Immature natural killer cell (primary cell): ENCODE measurements at regions not wholly inside any gene's neighbourhood (a gene's known extent, or its start where the extent isn't known, plus 50 kb on each side); places are given as distances from the start of the nearest gene placed in this dataset.
"Not testable (repeated sequence)": the region's sequence is repeated elsewhere in the genome, so short reads cannot be mapped to it uniquely, and the experiment has no call there.

ENCODE experiments used
- DNase-seq, 3 donors: peaks; one replicate each; pipeline ENCODE4 v3.0.0; 2022; ENCODE audit warnings: mixed read lengths in 1 of 3
- H3K27ac Mint-ChIP-seq, 6 donors: one replicate each; pipeline ENCODE4 v1.8.0; 2020; ENCODE audit warnings: mixed read lengths in 6 of 6, mild to moderate bottlenecking in 5 of 6, inconsistent platforms in 4 of 6, moderate library complexity in 3 of 6
- H3K27me3 Mint-ChIP-seq, 3 donors: one replicate each; pipeline ENCODE4 v1.8.0; 2020 to 2021; ENCODE audit warnings: low read depth in 3 of 3, mild to moderate bottlenecking in 3 of 3, mixed read lengths in 3 of 3, moderate library complexity in 3 of 3, inconsistent platforms in 1 of 3
- H3K36me3 Mint-ChIP-seq, 3 donors: one replicate each; pipeline ENCODE4 v1.8.0; 2020; ENCODE audit warnings: mixed read lengths in 3 of 3, inconsistent platforms in 2 of 3, mild to moderate bottlenecking in 2 of 3
- H3K4me1 Mint-ChIP-seq, 2 donors: one replicate each; pipeline ENCODE4 v1.8.0; 2020; ENCODE audit warnings: inconsistent platforms in 2 of 2, mild to moderate bottlenecking in 2 of 2, mixed read lengths in 2 of 2, moderate library complexity in 1 of 2
- H3K4me3 Mint-ChIP-seq, 5 donors: one replicate each; pipeline ENCODE4 v1.8.0; 2020; ENCODE audit warnings: mild to moderate bottlenecking in 5 of 5, mixed read lengths in 5 of 5, inconsistent platforms in 3 of 5, moderate library complexity in 3 of 5
- H3K9me3 Mint-ChIP-seq, 6 donors: one replicate each; pipeline ENCODE4 v1.8.0; 2020; ENCODE audit warnings: mild to moderate bottlenecking in 6 of 6, mixed read lengths in 6 of 6, inconsistent platforms in 4 of 6, moderate library complexity in 3 of 6

DNA sequence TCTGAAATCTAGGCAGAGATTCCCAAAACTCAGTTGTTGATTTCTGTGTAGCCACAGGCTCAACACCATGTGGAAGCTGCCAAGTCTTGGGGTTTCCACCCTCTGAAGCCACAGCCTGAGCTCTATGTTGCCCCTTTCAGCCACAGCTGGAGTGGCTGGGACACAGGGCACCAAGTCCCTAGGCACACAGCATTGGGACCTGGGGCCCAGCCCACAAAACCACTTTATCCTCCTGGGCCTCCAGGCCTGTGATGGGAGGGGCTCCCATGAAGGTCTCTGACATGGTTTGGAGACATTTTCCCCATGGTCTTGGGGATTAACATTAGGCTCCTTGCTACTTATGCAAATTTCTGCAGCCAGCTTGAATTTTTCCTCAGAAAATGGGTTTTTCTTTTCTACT lies 186.0 kb upstream of the SPOPL start:
- H3K4me1 Mint-ChIP-seq, H3K4me3 Mint-ChIP-seq, H3K36me3 Mint-ChIP-seq, H3K27me3 Mint-ChIP-seq, H3K27ac Mint-ChIP-seq, DNase-seq: not testable (repeated sequence)
- H3K9me3 Mint-ChIP-seq: peaks cover 9 to 33% (median 12%) of the 10 kb centered on the region in 6 donors

DNA sequence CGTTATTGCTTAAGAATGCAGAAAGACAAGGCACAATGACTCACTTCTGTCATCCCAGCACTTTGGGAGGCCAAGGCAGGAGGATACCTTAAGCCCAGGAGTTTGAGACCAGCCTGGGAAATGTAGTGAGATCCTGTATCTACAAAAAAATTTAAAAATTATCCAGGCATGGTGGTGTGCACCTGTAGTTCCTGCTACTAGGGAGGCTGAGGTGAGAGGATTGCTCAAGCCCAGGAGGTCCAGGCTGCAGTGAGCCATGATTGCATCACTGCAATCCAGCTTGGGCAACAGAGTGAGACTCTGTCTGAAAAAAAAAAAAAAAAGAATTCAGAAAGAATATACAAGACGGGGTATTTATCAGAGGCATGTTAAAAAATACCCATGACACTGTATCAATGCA lies 182.0 kb upstream of the SPOPL start:
- Mint-ChIP-seq H3K4me1 (no peaks in the 10 kb centered on the region), H3K27ac (no peak overlapping the region), H3K4me3 (no peak overlapping the region), H3K9me3 (peaks cover 6 to 24% (median 12%) of the 10 kb centered on the region in 6 donors), H3K27me3 (peaks cover 0 to 2% (median 0%) of the 10 kb centered on the region in 3 donors), H3K36me3 (peaks cover 0 to 5% (median 0%) of the 10 kb centered on the region in 3 donors)
- DNase-seq: no peak

DNA sequence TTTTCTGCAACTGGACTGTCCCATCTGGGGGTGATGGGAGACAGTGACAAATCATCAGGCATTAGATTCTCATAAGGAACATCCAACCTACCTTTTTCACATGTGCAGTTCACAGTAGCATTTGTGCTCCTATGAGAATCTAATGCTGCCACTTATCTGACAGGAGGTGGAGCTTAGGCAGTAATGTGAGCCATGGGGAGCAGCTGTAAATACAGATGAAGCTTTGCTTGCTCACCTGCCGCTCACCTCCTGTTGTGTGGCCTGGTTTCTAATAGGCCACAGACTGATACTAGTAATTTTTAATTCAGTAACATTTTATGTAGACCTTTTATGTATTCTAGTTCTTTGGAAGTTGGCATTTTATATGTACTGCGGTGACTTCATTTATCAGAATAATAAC lies 180.1 kb upstream of the SPOPL start:
- no peak for DNase-seq

DNA sequence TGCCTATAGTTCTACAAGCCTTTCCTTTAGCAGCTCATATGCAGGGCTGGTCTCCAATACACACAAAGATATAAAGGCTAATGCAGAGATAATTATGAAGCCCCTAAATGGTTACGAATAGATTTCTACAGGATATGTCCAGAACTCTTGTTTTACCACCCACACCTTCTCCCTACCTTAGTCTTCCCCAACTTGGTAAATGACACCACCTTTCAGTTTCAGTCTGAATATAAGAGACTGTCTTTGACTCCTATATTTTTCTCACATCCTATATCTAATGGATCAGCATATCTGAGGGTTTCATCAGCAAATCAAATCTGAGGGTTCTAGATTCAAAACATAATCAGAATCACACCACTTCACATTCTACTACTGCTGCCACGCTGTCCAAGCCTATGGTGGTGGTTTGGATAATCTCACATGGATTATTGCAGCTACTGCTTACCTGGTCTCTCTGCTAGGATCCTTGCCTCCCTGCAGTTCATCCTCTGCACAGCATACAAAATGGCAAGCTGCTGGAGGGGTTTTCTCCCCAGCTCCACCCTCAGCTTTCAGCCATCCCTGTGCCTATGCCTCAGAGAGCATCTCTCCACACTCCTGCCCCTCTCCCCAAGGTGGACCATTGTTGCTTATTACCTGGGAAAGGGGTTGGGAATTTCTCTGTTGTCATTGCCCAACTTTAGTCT lies 178.0 kb upstream of the SPOPL start:
- no peaks in the 10 kb centered on the region for H3K36me3 Mint-ChIP-seq
- peaks cover 8 to 17% (median 15%) of the 10 kb centered on the region in 6 donors for H3K9me3 Mint-ChIP-seq
- no peak for DNase-seq
- H3K4me1 Mint-ChIP-seq: no peaks in the 10 kb centered on the region
- peaks cover 0 to 4% (median 0%) of the 10 kb centered on the region in 3 donors for H3K27me3 Mint-ChIP-seq
- H3K4me3 Mint-ChIP-seq: no peak overlapping the region
- no peak overlapping the region for H3K27ac Mint-ChIP-seq

More for the DNA sequence above, 180.1 kb upstream of the SPOPL start:
- H3K27me3 Mint-ChIP-seq: peaks cover 0 to 2% (median 0%) of the 10 kb centered on the region in 3 donors
- no peak overlapping the region for H3K27ac Mint-ChIP-seq
- H3K4me3 Mint-ChIP-seq: no peak overlapping the region
- H3K9me3 Mint-ChIP-seq: peaks cover 8 to 17% (median 11%) of the 10 kb centered on the region in 6 donors
- H3K4me1 Mint-ChIP-seq: no peaks in the 10 kb centered on the region
- H3K36me3 Mint-ChIP-seq: peaks cover 0 to under 1% (median 0%) of the 10 kb centered on the region in 3 donors

DNA sequence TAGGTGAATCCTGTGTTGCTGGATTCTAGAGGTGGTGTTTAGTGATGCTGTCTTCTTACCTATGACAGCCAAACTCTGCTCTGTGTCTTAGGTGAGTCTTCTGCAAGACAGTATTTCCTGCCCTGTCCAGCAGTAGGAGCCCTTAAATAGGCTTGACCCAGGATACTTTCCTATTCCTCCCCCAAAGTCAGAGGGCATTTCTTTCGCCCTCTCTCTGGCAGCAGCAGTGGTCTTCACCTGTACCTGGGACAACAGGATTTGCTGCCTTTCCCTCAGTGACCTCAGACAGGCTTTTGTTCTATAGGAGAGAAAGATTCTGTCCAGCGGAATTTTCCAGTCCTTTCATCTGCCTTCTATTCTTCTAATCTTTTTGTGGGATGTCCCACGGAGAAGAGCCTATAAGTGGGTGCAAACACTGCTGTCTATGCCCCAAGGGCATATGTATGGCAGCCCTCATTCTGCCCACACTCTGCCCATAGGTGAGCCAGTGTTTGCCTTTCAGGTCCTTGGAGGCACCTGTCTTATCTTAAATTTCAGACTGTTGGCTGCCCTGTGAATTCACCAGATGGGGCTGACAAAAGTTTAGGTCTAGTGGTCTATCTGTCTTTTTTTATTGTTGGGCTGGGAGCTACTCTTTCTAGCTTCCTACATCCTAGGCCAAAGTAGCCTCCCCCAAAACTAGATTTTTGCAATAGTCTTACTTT lies 177.3 kb upstream of the SPOPL start:
- Mint-ChIP-seq H3K9me3 (peaks cover 8 to 17% (median 14%) of the 10 kb centered on the region in 6 donors), H3K36me3 (no peaks in the 10 kb centered on the region), H3K27me3 (peaks cover 0 to 4% (median 0%) of the 10 kb centered on the region in 3 donors), H3K4me1 (no peaks in the 10 kb centered on the region), H3K4me3 (no peak overlapping the region), H3K27ac (no peak overlapping the region)
- no peak for DNase-seq

DNA sequence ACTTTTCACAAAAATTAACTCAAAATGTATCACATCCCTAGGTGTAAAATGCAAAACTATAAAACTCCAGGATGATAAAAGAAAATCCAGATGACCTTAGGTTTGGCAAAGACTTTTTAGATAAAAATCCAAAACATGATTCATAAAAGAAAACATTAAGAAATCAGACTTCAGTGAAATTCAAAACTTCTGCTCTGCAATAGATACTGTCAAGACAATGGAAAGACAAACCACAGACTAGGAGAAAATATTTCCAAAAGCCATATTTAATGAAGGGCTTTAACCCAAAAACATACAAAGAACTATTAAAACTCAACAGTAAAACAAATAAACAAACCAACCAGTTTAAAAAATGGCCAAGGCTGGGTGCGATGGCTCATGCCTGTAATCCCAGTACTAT lies 173.6 kb upstream of the SPOPL start:
- Mint-ChIP-seq H3K27me3 (peaks cover 0 to 3% (median 0%) of the 10 kb centered on the region in 3 donors), H3K27ac (no peak overlapping the region), H3K4me3 (no peak overlapping the region), H3K4me1 (no peaks in the 10 kb centered on the region), H3K9me3 (peaks cover 4 to 18% (median 12%) of the 10 kb centered on the region in 6 donors), H3K36me3 (no peaks in the 10 kb centered on the region)
- DNase-seq: no peak

DNA sequence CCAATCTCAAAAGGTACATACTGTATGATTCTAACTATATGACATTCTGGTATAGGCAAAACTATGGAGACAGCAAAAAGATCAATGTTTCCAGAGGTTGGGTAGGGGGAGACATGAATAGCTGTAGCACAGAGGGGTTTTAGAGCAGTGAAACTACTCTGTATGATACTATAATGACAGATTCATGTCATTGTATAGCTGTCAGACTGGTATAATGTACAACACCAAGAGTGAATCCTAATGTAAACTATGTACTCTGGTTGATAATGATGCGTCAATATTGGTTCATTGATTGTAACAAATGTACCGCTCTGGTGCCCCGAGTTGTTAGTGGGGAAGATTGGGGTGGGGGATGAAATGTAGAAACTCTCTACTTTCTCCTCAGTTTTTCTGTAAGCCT lies 172.4 kb upstream of the SPOPL start:
- no peaks in the 10 kb centered on the region for H3K4me1 Mint-ChIP-seq
- H3K4me3 Mint-ChIP-seq: no peak overlapping the region
- H3K9me3 Mint-ChIP-seq: peaks cover 7 to 17% (median 11%) of the 10 kb centered on the region in 6 donors
- no peak for DNase-seq
- peaks cover 0 to 3% (median 0%) of the 10 kb centered on the region in 3 donors for H3K27me3 Mint-ChIP-seq
- no peak overlapping the region for H3K27ac Mint-ChIP-seq
- no peaks in the 10 kb centered on the region for H3K36me3 Mint-ChIP-seq

DNA sequence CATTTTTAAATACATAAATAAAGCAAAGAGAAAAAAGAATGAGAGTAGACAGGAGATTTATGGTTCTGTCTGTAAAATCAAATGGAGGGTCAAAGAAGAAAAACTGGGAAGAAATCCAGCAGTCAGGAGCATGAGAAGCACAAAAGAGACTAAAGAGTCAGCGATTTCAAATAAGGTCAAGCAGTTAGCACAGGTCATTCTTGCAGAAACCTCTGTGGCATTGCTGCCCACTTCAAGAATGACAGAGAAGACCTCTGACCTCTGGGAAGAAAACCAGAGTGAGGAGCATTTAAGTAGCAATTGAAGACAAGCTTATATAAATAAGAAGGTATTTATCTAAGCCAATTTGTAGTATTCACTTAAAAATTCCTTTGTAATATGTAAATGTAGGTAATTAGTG lies 172.0 kb upstream of the SPOPL start:
- H3K9me3 Mint-ChIP-seq: peaks cover 5 to 16% (median 11%) of the 10 kb centered on the region in 6 donors
- no peak overlapping the region for H3K27ac Mint-ChIP-seq
- peaks cover 0 to 3% (median 0%) of the 10 kb centered on the region in 3 donors for H3K27me3 Mint-ChIP-seq
- H3K36me3 Mint-ChIP-seq: no peaks in the 10 kb centered on the region
- H3K4me1 Mint-ChIP-seq: no peaks in the 10 kb centered on the region
- no peak overlapping the region for H3K4me3 Mint-ChIP-seq
- DNase-seq: no peak

DNA sequence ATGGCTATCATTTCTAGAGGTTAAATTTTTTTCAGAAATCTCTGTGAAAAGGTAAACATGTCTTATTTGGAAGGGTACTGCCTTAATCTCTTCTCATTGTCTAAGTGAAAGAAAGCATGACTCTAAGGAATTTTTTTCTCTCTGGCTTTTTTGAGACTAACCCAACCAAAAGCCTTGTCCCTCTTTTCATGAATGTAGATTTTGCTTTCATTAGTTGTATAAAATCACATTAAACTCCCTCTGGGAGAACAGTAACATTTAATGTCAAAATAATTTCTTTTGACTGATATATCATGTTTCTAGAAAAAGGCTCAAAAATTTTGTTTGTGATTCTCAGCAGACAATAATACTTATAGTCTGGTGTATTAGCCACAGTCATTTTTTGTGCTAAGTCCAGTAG lies 168.4 kb upstream of the SPOPL start:
- Mint-ChIP-seq H3K4me3 (no peak overlapping the region), H3K9me3 (peaks cover under 1 to 29% (median 4%) of the 10 kb centered on the region in 6 donors), H3K27me3 (peaks cover 0 to 1% (median 0%) of the 10 kb centered on the region in 3 donors), H3K4me1 (no peaks in the 10 kb centered on the region), H3K36me3 (no peaks in the 10 kb centered on the region), H3K27ac (no peak overlapping the region)
- no peak for DNase-seq

DNA sequence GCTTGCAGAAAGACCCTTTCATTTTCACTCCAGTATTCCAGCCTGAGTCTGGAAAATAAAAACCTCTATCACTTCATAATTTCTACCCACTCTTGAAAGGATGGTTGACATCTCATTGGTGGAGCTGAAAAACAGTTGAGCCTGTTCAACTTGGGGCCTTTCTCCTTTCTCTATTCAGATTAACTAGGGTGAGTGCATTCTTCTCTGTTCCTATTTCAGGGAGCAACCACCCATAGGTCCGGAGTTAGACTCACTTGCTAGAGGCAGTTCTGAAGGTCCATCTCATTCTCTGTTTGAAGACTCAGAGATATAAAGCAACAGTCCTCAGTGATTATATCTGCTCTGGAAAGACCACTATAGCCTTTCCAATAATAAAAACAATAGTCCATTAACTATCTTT lies 167.9 kb upstream of the SPOPL start:
- peaks cover 0 to 1% (median 0%) of the 10 kb centered on the region in 3 donors for H3K27me3 Mint-ChIP-seq
- H3K4me3 Mint-ChIP-seq: no peak overlapping the region
- no peak overlapping the region for H3K27ac Mint-ChIP-seq
- no peaks in the 10 kb centered on the region for H3K36me3 Mint-ChIP-seq
- no peak for DNase-seq
- peaks cover 0 to 29% (median 4%) of the 10 kb centered on the region in 6 donors for H3K9me3 Mint-ChIP-seq
- no peaks in the 10 kb centered on the region for H3K4me1 Mint-ChIP-seq

DNA sequence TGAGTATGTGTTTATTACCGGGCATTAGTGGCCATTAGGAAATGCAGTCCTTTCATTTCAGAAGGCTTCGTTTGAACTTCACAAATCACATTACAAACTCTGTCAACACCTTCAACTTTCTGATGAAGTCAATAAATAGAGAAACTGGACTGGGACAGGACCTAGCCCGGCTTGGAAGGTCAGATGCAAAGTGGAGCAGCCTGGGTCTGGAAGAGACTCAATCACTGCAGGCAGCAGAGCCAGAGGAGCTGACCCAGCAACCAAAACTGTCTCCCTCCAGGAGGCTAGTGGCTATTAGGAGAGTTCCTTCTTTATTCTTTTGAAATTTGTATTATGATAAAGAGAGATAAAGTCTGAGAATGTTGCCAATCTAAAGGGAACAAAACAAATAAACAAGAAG lies 167.2 kb upstream of the SPOPL start:
- H3K36me3 Mint-ChIP-seq: no peaks in the 10 kb centered on the region

DNA sequence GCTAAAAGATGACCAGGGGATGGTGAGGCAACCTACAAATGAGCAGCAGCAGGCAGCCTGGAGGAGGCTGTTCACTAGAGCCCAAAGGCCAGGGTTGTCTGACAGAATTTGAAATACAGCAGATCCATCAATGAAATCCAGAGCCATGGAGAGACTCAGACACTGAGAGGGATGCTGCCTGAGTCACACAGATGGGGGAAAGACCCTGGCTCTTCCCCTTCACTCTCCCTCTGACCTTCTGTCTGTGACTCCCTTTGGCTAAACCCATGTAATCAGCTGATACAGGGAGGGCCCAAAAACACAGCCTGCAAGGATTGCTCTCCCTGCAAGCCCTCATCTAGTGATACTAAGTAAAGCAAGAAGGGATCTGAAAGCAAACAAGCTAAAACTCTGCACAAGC lies 166.5 kb upstream of the SPOPL start:
- H3K9me3 Mint-ChIP-seq: peaks cover 0 to 29% (median 4%) of the 10 kb centered on the region in 6 donors

More for the DNA sequence above, 167.2 kb upstream of the SPOPL start:
- Mint-ChIP-seq H3K27ac (no peak overlapping the region), H3K4me3 (no peak overlapping the region), H3K27me3 (peaks cover 0 to 1% (median 0%) of the 10 kb centered on the region in 3 donors), H3K9me3 (peaks cover 0 to 29% (median 4%) of the 10 kb centered on the region in 6 donors), H3K4me1 (no peaks in the 10 kb centered on the region)
- no peak for DNase-seq

DNA sequence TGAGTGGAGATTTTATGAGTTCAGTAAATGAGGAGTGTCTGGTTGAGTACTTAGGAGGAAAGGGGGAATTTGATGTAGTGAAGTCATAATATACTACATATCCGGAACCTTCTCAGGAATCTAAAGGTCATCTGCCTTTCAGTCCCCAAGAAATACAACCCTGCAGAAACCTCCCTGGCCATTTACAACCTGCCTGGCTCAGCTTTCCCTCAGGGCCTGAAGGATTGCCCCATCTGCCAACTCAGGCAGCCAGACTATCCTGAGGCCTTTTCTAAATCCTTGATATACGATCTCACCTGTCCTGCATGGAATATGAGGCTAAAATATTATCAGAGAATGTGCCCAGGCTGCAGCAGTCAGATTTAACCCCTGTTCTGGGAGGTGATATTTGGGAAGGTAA lies 165.4 kb upstream of the SPOPL start:
- no peak overlapping the region for H3K27ac Mint-ChIP-seq
- no peak for DNase-seq
- H3K4me3 Mint-ChIP-seq: no peak overlapping the region
- H3K4me1 Mint-ChIP-seq: no peaks in the 10 kb centered on the region
- H3K36me3 Mint-ChIP-seq: no peaks in the 10 kb centered on the region
- H3K9me3 Mint-ChIP-seq: peaks cover 0 to 23% (median 3%) of the 10 kb centered on the region in 6 donors
- H3K27me3 Mint-ChIP-seq: no peaks in the 10 kb centered on the region

More for the DNA sequence above, 166.5 kb upstream of the SPOPL start:
- Mint-ChIP-seq H3K27ac (no peak overlapping the region), H3K4me3 (no peak overlapping the region), H3K27me3 (peaks cover 0 to 1% (median 0%) of the 10 kb centered on the region in 3 donors), H3K4me1 (no peaks in the 10 kb centered on the region), H3K36me3 (no peaks in the 10 kb centered on the region)
- DNase-seq: no peak

DNA sequence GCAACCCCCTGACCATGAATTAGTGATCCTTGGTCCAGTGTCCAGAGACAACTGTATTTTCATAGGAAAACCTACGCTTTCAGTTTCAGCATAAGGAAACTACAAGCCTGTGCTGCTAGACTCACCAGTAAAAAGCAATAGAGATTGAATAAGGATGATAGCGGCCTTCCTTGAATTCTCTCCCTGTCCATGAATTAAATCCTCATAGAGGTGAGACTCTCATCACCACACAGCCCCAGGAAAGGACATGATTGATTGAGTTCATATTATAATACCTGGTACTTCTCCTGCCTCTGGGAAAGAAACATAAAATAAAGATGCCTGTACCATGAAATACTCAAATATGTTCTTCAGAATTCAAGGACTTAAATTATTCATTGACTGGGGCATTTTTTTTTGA lies 146.3 kb upstream of the SPOPL start:
- Mint-ChIP-seq H3K36me3 (peaks cover 0 to 3% (median 0%) of the 10 kb centered on the region in 3 donors), H3K4me1 (no peaks in the 10 kb centered on the region), H3K4me3 (no peak overlapping the region), H3K27me3 (peaks cover 0 to 3% (median 0%) of the 10 kb centered on the region in 3 donors), H3K27ac (no peak overlapping the region), H3K9me3 (peaks cover 1 to 50% (median 9%) of the 10 kb centered on the region in 6 donors)
- no peak for DNase-seq
